ENCODE measurements at regions not wholly inside any gene's neighbourhood (a gene's known extent, or its start where the extent isn't known, plus 50 kb on each side); places are given as distances from the start of the nearest gene placed in this dataset.

DNA sequence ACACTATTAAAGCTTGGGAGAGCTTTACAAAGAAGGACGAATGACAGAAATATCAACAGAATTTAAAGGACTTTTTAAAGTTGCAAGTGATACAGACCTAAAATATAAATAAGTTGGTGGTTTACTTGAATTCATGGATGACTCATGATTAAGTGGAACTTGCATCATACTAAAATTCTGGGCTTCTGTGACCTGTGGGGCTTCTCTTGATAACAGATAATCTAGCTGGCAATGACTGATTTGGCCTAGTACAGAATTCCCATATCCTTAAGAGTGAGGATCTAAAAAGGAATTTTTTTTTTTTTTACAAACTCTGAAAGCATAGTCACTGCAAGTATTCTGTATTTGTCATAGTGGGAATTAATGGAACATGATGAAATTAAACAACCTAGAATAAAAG is 543.7 kb upstream of the SGCD start:
- Histone ChIP-seq H3K4me3 (ENCODE audit: insufficient read depth, low read depth, low read length) (no peak overlapping the region), H2BK5ac (ENCODE audit: low read depth, low read length, poor library complexity, severe bottlenecking) (no peak overlapping the region), H4K91ac (ENCODE audit: insufficient read depth, low read depth, low read length) (no peak overlapping the region), H4K20me1 (ENCODE audit: insufficient read depth, low read length) (no peaks in the 10 kb centered on the region), H2BK20ac (ENCODE audit: low read depth, low read length) (no peak overlapping the region), H3K9me1 (ENCODE audit: insufficient read depth, low read length) (no peaks in the 10 kb centered on the region), H3K9me3 (ENCODE audit: control insufficient read depth, insufficient read depth, low read length) (no peaks in the 10 kb centered on the region; the same call in 1 of the 2 replicates), H2BK120ac (ENCODE audit: low read depth, low read length) (no peak overlapping the region), H4K8ac (ENCODE audit: low read depth in 2 of 2, low read length in 2 of 2) (no peak overlapping the region), H3K14ac (replicated peaks; ENCODE audit: low read depth, low read length) (no peak overlapping the region), H3K36me3 (ENCODE audit: control insufficient read depth, insufficient read depth, low read length) (no peaks in the 10 kb centered on the region), H3K18ac (ENCODE audit: low read depth, low read length) (no peak overlapping the region), H2AFZ (replicated peaks; ENCODE audit: low read length, poor library complexity) (no peak overlapping the region), H4K5ac (ENCODE audit: low read depth, low read length) (no peak overlapping the region), H3K9ac (ENCODE audit: low read depth, low read length) (no peak overlapping the region), H3K4ac (ENCODE audit: low read depth, low read length) (no peak overlapping the region), H3K23ac (ENCODE audit: low read depth, low read length) (no peak overlapping the region), H3K27me3 (ENCODE audit: control insufficient read depth, insufficient read depth, low read length) (no peaks in the 10 kb centered on the region), H2AK5ac (ENCODE audit: low read depth, low read length) (no peak overlapping the region), H3K56ac (ENCODE audit: extremely low read depth, insufficient read depth, low read length) (no peak overlapping the region), H2AK9ac (replicated peaks; ENCODE audit: low read depth, low read length, poor library complexity) (no peak overlapping the region), H3K79me1 (ENCODE audit: low read depth in 1 of 2, low read length in 2 of 2) (no peaks in the 10 kb centered on the region), H3K4me1 (ENCODE audit: control insufficient read depth, insufficient read depth, low read length) (no peaks in the 10 kb centered on the region), H2BK15ac (ENCODE audit: low read depth, low read length) (no peak overlapping the region), H3K27ac (ENCODE audit: insufficient read depth, low read length) (no peak overlapping the region), H3K4me2 (ENCODE audit: low read depth, low read length) (no peak overlapping the region)
- BruUV-seq (replicated peaks) = no TSS peak
- ChIA-PET CTCF (interaction anchor here (0.6 kb wide), 3 partner anchors 23 to 1275 kb away, joined by 3 read pairs; no protein-coding TSS in a partner anchor), POLR2A (ENCODE audit: unreplicated experiment) (no interaction called here)
- intact Hi-C loops (cut with micrococcal nuclease) = no loop called here
- in situ Hi-C loops (cut with MboI; ENCODE audit: low sequenced_read_pairs) = no loop called here
- no CpG with 5 or more reads among the region's 1 CpG for WGBS, 2 experiments (ENCODE audit: extremely low coverage in 2 of 2, insufficient read length in 1 of 2)
- TF ChIP-seq MXI1 (IDR thresholded peaks at IDR 0.05; ENCODE audit: borderline replicate concordance, low read depth, low read length) (no peak), SMC3 (IDR thresholded peaks at IDR 0.05; ENCODE audit: low read depth, low read length) (no peak), MAZ (IDR thresholded peaks at IDR 0.05; ENCODE audit: borderline replicate concordance, low read depth, low read length) (no peak), RCOR1 (IDR thresholded peaks at IDR 0.05; ENCODE audit: insufficient replicate concordance, low read length) (no peak), RAD21 (IDR thresholded peaks at IDR 0.05; ENCODE audit: low read length) (no peak), FOS (IDR thresholded peaks at IDR 0.05; ENCODE audit: low read depth, low read length) (no peak), BHLHE40 (IDR thresholded peaks at IDR 0.05; ENCODE audit: low read depth, low read length) (no peak), POLR2A (IDR thresholded peaks at IDR 0.05; ENCODE audit: low read depth, low read length) (no peak), CHD1 (IDR thresholded peaks at IDR 0.05; ENCODE audit: low read depth, low read length) (no peak), NFE2L2 (IDR thresholded peaks at IDR 0.05; ENCODE audit: low read depth, low read length) (no peak), USF2 (IDR thresholded peaks at IDR 0.05; ENCODE audit: low read depth, low read length) (no peak), MAFK (IDR thresholded peaks at IDR 0.05; ENCODE audit: low read depth, low read length) (no peak)
- TF ChIP-seq, protein P1, sequence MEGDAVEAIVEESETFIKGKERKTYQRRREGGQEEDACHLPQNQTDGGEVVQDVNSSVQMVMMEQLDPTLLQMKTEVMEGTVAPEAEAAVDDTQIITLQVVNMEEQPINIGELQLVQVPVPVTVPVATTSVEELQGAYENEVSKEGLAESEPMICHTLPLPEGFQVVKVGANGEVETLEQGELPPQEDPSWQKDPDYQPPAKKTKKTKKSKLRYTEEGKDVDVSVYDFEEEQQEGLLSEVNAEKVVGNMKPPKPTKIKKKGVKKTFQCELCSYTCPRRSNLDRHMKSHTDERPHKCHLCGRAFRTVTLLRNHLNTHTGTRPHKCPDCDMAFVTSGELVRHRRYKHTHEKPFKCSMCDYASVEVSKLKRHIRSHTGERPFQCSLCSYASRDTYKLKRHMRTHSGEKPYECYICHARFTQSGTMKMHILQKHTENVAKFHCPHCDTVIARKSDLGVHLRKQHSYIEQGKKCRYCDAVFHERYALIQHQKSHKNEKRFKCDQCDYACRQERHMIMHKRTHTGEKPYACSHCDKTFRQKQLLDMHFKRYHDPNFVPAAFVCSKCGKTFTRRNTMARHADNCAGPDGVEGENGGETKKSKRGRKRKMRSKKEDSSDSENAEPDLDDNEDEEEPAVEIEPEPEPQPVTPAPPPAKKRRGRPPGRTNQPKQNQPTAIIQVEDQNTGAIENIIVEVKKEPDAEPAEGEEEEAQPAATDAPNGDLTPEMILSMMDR (conservative IDR thresholded peaks at IDR 0.05; ENCODE audit: low read depth, low read length) = no peak
- dilution Hi-C loops (cut with HindIII; ENCODE audit: low sequenced_read_pairs, unreplicated experiment) = no loop called here
- no peak for ATAC-seq (ENCODE audit: low read depth)
- DNase-seq = no peak
